Hematopoietic multipotent progenitor cell (in vitro differentiated cells): ENCODE measurements at regions not wholly inside any gene's neighbourhood (a gene's known extent, or its start where the extent isn't known, plus 50 kb on each side); places are given as distances from the start of the nearest gene placed in this dataset.
"Not testable (repeated sequence)": the region's sequence is repeated elsewhere in the genome, so short reads cannot be mapped to it uniquely, and the experiment has no call there.

Experiments used
- DNase-seq, 3 donors: peaks; one replicate each; pipeline ENCODE4 v3.0.0-alpha.2; 2011 to 2015; ENCODE audit warnings: low read depth in 2 of 3, low spot score in 2 of 3

DNA sequence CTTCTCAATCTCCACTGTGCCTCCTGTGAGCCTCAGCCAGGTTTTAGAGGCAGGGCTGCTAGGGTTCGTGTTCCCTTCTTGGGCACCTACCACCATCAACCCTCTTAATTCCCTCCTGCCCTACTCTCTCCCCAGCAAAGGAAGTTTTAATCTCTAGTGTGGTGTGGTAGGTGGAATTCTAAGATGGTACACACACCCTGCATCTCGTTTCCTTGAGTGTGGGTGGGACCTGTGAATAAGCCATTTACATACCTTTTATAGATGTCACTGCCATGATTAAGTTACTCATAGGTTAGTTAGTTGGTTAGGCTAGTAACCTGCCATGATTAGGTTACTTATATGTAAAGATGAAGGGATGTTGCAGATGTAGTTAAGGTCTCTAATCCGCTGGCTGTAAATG lies 114.8 kb upstream of the VRK1 start:
- DNase-seq, result no peak

DNA sequence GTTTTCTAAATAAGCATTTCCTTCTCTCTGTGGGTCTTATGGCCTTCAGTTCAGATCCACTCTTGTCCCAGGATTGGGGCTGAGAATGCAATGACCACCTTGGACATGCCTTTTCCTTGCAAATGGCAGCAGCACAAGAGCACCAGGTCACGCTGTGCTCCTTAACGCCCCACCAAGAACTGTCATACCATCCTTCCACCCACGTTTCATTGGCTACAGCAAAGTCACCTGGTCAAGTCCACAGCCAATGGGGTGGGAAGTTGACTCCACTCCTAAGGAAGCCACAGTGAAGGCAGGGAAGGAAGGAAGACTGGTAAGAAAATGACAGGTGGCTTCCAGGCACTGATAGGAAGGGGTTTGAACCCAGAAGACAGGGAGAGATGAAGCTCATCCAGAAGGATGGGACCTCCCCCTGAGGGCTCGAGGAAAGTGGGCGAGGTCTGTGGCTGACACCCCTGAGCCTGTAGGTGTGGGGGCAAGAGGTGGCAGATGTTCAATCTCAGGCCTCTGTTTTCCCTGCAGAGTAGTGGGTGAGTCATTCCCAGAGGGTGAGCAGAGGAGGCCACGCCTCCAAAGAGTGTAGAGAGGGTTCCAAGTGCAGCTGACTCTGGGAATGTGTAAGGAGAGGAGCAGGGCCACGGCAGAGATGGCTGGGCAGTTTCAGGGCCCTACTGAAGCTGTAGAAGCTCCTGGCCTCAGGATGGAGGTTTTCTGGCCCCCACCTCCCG lies 113.5 kb upstream of the VRK1 start:
- DNase-seq, result no peak

DNA sequence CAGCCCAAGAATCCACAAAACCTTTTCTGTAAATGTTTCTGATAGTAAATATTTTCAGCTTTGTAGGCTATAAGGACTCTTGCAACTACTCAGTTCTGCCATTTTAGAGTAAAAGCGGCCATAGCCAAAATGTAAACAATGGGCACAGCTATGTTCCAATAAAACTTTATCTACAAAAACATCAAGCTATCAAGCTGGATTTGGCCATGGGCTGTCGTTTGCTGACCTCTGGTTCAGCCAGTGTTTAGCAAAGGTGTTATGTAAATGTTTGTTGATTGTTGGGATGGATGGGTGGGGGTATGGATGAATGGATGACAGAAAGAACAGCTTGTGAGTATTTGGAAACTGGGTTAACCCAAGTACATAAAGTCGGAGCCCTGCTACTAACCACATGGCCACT lies 111.1 kb upstream of the VRK1 start:
- no peak for DNase-seq

DNA sequence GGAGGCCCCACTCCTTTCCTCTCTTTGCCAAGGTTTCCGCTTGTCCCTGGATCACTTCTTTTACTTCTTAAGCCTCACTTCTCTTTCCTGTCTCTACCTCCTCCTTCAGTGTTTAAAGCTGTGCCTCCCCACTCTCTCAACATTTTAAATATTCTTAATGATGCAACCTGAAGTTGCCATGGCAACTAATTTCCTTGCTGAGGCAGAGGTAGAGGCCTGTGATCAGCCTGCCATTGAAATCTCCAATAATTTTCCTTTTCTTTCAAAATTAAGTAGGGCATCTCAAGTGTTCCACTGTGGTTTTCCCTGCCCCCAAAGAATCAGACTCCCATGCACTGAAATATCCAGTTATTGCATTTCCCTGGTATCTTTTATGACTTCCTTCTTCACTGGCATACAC lies 108.6 kb upstream of the VRK1 start:
- DNase-seq, result no peak

DNA sequence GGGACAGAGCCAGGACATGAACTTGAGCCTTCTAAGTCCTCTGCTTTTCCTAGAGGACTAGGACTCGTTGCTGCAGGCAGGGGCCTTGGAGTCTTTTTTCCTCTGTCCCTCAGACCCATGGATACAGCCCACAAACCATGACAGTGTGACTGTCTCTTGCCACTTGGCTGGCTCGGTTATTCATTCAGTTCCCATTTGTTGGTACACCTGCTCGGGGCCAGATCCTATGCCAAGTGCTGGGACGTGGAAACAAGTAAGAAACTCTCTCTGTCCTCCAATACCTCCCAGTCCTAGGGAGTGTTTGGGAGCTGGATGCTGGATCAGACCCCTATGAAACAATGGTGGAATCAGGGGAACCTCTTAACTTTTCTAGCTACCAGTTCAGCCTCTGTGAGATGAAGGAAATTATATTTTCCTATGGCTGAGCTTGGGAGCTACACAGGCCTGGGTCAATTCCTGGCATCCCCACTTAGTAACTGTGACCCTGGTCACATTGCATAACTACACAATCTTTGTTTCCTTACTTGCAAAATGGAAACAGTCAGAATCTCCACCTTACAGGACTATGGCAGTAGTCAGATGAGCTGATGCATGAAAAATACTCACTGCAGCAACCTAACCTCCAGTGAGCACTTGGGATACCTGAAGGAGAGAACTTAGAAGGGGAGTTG lies 106.3 kb upstream of the VRK1 start:
- no peak for DNase-seq

DNA sequence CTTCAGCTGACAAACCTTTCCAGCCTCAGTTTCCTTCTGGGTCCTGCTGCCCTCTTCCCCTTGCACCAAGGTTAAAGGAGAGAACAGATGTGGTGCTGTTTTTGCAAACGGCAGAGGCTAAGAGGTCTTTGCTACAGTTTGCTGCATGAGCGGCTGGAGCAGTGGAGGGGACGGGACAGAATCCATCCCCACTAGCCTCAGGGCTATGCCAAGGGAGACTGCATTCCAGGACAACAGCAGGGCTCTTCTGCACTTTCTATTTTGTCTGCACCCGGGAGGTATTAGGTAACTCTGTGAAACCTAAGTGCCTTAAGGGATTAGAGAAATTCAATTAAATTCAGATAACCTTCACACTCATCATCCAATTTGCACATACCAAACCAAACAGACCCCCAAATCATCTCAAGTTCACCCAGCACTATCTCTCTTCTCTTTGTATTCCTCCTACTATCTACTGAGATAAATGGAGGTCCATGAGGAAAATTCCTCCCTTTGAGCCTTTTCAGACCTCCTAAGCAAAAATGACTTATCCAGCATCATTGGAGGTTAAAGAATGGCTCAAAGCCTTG lies 103.8 kb upstream of the VRK1 start:
- no peak for DNase-seq

DNA sequence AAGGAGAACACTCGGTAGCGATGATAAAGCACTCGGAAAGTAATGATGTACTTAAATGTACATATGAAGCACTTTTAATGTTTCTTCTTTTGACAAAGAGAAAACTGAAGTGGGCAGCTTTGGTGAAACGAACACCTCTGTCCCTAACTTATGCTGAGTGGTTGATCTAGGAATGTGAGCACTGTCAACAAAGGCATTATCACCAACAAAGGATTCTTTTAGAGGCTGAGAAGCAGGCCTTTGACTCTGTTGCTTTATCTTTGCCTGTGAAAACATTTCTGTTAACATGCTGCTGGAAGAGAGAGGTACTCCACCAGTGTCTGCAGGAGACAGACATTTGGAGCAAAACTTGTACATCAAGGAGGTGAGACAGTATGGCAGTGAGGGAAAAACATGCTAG lies 103.2 kb upstream of the VRK1 start:
- DNase-seq, result no peak

DNA sequence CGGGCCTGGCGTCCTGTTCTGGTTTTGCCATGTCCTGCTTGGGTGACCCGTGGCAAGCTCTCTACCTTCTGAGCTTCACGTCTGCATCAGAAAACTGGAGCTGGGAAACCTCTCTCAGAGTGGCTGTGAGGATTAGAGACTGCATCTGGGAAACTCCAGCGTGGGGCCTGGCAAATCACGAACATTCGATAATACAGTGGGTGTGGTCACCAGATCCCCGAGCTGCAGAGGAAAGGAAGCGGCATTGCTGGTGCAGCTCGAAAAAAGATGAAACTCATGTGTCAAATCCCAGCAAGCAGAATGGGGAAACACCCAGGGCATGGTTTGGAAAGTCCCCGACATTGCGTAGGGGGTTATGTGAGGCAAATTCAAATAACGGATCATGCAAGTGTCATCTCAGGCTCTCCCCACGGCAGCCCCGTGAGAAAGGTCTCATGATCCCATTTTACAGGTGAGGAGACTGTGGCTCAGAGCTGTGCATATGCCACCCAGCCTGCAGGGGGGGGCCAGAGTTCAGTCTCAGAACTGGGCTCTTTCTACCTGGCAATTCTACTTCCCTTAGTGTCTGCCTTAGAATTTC lies 98.1 kb upstream of the VRK1 start:
- no peak for DNase-seq

DNA sequence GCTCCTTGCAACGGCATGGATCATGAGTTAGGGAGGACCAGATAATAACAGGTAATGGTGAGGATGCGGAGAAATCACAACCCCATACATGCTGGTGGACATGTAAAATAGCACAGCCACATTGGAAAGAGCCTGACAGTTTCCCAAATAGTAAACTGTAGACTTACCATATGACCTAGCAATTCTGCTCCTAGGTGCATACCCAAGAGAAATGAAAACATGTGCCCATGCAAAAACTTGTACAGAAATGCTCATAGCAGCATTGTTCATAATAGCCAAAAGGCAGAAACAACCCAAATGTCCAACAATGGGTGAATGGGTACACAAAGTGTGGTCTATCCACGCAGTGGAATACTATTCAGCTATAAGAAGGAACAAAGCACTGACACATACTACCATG lies 97.5 kb upstream of the VRK1 start:
- DNase-seq, result no peak

DNA sequence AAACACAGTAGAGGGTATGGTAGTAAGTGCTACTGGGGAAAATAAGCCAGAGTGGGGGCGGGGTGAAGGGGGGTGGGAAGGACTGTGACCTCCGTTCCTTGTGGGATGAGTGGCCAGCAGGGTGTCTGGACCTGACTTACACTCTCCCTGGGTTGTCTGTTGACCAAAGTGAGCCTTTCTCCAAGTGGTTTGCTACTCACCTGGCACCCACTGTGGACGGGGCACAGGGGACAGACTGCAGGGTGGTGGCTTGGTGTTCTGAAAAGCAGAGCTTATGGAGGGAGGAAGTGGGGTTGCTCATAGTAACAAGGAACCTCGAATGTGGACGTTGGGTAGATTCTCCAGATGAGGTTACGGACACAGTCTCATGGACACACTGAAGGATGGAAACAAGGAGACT lies 94.4 kb upstream of the VRK1 start:
- no peak for DNase-seq

DNA sequence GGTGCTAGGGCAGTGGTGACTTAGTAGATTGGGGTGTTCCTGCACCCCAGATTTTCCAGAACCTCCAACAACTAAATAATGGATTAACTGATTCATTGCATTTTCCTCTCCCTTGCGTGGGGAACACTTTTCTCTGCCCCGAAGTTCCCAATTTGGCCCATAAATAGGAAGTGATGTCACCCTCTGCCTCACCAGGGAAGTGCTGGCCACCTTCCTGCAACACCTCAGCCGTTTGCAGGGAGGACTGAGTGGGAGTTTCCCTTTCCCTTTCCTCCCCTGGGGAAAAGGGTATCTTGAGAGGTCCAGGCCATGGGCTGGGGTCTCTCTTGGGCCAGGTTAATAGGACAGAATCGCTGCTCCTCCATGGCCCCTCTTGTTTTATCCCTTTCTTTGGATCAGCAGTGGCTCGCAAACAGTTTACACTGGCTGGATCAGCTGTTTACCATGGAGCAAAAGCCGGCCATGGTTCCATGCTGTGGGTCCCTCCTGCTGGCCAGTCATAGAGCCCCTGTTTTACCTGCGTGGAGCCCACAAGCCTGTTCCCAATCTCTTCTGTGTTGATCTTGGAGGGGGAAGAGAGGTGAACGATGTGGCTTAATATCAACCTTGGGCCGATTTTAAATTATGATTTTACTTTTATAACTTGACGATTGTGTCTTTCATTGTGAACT lies 91.6 kb upstream of the VRK1 start:
- DNase-seq, result no peak

DNA sequence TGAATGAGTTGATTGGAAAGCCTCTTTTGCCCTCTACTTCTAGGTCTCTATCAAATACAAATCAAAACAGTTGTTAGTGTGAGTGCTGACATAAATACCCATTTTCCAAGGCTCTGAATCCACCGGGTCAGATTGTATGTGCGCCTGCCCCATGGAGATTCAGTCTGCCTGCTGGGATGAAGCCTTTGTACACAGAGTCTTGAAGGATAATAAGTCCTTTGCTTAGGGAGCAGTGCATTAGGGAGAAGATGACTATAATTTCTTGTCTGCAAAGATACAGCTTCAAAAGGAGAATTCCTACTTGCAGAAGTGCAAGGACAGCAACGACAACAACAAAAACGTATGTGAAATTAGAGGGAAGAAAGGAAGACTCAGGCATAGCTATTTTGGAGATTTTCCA lies 90.3 kb upstream of the VRK1 start:
- DNase-seq, result no peak

DNA sequence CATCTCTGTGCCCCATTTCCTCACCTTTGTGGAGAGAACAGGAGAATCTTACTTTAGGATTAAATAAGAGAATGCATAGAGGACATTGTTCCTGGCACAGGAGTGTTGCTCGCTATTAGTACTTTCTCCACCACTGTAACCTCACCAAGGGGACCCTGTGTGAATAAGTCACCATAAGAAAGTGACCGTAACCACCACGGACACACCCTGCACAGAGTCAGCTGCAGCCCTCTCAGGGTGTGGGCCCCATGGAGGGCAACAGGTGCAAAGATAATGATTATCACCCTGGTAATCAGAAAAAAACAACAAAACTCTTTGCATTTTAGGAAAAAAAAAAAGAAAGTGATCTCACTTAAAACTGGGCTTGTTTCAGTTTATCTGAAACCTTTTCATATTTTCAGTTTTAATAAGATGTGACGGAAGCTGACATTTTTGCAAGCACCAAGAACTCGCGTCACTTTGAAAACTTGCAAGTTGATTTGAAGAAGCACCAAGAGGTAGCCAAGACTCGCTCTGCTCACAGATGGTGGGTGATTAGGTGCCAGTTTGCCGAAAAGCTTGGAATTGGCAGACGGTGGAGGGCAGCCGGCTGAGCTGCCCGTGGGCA lies 87.0 kb upstream of the VRK1 start:
- no peak for DNase-seq

DNA sequence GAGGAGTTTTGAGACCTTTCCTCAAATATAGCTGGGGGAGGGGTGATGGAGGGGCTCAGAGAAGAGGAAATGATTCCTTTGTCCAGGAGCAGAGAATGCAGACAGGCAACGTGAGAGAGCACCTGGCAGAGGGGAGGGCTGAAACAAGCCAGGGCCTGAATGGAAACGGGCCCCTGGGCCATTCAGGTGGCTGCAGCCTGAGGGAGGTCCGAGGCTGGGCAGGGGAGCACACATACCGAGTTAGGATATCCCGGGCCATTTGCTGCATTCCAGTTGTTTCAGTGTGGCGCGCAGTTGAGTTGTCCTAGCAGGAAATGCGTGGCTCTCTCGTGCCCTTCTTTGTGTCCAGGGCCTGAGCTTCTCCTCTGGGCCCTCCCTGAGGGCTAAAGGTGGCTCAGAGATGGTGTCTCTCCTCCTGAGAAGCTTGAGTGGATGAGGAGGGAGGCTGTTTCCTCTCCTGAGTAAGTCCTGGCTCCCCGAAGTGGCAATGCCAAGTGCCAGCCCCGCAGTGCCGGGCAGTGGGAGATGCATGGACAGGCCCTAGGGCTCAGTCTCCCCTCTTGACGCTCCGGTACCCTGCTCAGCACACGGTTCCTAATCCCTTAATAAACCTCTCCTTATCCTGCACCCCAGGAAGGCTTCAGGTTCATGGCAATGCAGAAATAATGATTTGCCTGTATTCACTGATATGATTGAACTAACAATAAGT lies 85.5 kb upstream of the VRK1 start:
- no peak for DNase-seq

DNA sequence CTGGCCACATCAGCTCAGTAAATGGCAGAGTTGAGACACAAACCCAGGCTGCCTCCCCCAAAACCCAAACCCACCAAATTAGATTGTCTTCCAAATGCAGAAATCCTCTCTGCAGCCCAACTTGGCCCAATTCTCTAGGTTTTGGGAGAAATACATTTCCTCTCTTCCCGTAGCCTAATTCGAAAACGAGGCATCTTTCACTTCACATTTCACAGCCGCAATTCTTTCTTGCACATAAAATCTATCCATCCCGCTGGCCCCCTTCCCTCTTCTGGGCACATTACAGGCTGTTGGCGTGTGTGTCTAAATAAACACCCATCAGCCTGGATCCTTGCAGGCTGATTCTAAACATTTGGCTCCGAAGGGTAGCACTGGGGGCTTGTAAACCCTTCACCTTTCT lies 83.8 kb upstream of the VRK1 start:
- no peak for DNase-seq

DNA sequence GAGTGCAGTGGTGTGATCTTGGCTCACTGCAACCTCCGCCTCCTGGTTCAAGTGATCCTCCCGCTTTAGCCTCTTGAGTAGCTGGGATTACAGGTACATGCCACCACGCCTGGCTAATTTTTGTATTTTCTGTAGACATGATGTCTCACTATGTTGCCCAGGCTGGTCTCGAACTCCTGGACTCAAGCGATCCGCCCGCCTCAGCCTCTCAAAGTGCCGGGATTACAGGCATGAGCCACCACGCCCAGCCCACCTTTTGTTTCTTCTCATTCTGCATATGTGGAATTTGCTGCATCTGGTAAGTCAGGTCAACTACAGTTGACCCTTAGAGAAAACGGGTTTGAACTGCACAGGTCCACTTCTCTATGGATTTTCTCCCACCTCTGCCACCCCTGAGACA lies 82.6 kb upstream of the VRK1 start:
- DNase-seq, result not testable (repeated sequence)

DNA sequence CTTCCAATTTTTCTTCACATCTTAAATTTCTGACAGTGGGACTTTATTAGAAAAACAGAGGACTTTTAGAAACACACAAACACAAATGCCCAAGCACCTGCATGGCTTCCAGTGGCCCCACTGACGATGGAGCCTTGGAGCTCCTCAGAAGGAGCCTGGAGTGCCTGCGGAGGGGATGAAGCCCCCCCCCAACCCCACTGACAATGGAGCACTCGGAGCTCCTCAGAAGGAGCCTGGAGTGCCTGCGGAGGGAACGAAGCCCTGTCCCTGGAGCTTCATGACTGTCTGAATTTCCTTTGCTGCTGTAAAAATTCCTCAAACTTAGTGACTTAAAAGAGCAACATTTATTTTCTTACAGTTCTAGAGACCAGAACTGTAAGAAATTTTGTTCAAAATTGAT lies 80.1 kb upstream of the VRK1 start:
- DNase-seq, result no peak

DNA sequence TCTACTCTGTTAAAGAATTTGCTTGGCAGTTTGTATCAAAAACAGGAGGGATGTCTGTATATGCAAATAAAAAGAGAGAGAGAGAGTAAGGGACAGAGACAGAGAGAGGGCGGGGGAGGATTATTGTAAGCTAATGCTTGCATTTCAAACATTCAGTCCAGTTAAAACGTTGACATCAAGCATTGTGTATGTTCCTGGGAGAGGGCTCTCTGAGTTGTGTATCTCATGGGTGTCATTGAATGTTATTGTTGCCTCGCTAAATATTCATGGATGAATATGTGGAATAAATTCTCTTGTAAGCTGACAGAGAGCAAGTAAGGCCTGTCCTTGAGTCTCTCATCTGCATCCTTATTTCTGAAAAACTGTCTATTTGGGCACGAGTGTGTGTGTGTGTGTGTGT lies 78.8 kb upstream of the VRK1 start:
- DNase-seq, result no peak

DNA sequence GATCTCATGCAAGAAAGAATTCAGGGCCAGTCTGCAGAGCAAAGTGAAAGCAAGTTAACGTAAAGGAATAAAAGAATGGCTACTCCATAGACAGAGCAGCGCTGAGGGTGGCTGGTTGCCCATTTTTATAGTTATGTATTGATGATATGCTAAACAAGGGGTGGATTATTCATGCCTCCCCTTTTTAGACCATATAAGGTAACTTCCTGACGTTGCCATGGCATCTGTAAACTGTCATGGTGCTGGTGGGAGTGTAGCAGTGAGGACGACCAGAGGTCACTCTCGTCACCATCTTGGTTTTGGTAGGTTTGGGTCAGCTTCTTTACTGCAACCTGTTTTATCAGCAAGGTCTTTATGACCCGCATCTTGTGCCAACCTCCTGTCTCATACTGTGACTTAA lies 76.5 kb upstream of the VRK1 start:
- not testable (repeated sequence) for DNase-seq

DNA sequence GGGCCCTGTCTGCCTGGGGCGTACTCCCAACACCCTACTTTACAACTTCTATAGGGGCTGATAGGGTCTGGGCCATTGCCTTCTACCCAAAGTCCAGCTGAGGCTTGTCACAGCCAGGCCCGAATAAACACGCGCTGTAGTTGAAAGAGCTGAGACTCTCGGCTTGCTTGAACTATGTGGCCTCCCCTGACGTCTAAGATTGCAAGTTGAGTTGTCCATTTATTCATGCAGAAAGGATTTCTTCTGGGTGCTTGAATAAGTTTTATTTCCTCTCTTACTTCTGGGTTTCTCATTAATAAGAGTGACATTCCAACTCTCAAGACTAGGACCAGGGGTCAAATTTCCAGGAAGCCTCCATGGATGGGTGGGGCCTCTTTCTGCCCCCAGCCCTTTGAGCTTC lies 74.4 kb upstream of the VRK1 start:
- no peak for DNase-seq
